Germinal center (tissue), 1 donor: ENCODE measurements at regions not wholly inside any gene's neighbourhood (a gene's known extent, or its start where the extent isn't known, plus 50 kb on each side); places are given as distances from the start of the nearest gene placed in this dataset.

Experiments used
- DNase-seq: peaks from one replicate; pipeline ENCODE4 v3.0.0; 2012; ENCODE audit warnings: mixed read lengths, low spot score

- DNase-seq, result no peak
Observed at GRCh38 chr4:98210281-98210680, 50.9 kb upstream of the RAP1GDS1 start.

DNA sequence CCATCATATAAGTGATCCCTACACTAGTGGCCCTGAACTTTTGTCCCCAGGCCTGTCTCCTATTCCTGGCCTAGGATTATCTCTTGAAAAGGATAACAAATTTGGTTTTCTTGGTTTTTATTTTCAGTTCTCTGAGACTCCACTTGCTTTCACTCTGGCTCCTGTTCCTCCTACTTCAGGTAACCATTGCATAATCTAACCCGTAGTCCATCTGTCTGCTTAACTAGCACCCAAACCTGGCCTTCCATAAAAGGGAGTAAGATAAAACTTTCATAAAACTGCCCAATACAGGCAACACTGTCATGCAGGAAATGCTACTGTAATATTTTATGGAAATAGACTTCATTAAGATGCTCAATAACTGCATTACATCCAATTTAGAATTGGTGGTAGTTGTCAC, 52.1 kb upstream of the RAP1GDS1 start:
- no peak for DNase-seq

DNA sequence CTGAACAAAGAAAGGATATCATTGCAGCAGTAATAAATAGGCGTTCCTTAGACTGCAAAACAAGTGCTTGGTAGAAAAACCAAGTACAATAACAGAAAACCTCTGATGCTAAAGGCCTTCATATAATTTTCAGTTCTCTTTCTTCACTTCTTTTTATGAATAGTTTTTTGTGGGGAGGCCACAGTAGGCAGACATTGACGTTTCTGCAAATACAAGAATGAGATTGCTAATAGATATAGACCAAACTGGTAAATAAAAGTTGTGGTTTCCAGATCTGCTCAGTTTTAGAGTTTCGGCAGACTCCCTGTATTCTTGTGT, 57.0 kb upstream of the RAP1GDS1 start:
- no peak for DNase-seq

- DNase-seq, result peak; percentile 61
Observed at GRCh38 chr4:98203332-98204235, 57.6 kb upstream of the RAP1GDS1 start.

DNA sequence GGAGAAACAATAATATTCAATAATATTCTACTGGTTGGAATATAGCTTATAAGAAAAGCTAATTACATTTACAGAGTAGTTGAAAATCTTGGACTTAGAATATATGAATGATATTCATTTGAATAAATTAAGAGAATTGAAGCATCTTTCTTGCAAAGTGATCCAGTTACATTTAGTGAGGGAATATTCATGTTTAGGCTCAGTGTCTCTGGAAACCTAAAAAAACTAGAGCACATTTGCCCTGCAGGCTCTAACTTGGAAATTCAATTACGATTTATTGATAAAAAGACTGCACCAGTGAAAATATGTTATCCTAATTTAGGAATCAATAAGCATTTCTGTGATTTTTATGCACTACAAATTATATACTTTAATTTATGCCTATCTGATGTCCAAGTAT, 58.3 kb upstream of the RAP1GDS1 start:
- no peak for DNase-seq

- DNase-seq, result no peak
Observed at GRCh38 chr4:98199247-98199646, 56.0 kb upstream of the STPG2 start.

GRCh38 chr4:98195005-98195404, 51.7 kb upstream of the STPG2 start:
- no peak for DNase-seq

DNA sequence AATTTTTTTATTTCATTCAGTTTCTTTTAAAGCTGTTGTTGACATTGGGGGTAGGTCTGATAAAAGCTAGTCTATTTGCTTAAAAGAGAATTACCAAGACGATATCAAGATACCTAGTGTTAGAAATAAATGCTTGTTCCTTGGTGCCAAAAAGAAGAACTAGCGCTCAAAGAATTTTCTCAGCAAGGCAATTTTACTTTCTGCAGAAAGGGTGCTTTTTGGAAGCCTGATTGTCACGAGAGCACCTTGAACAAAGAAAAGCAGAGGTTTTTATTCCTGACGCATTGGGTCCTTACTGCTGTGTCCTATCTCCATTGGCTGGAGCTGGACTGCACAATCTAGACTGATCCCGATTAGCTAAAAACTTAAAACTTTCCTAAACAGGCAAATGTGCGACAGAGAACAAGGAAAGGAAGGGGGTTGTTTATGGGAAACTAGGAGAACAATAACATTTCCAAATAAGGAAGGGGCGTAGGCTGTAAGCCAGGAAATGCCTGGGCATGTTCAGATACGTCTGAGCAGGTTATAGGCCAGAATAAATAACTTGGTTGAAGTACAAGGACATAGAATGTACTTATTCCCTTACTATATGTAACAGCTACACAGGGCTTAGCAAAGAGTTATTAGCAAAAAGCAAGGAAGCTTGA, 50.3 kb upstream of the STPG2 start:
- DNase-seq, result no peak
